AG09309 (cell line): ENCODE measurements at regions not wholly inside any gene's neighbourhood (a gene's known extent, or its start where the extent isn't known, plus 50 kb on each side); places are given as distances from the start of the nearest gene placed in this dataset.

Experiments used
- DNase-seq: peaks from one replicate; pipeline ENCODE4 v3.0.0-alpha.2; 2010; ENCODE audit warnings: low read depth
- H3K4me3 ChIP-seq: 2 replicates; pipeline ENCODE4 v1.5.1; 2011; ENCODE audit warnings: mild to moderate bottlenecking, low read depth, low read length, moderate library complexity; ENCODE audit not compliant: control insufficient read depth
- CTCF ChIP-seq: IDR thresholded peaks from 2 replicates; pipeline ENCODE4 v1.5.1; 2011; ENCODE audit warnings: mild to moderate bottlenecking, low read depth, low read length, inconsistent platforms; ENCODE audit not compliant: insufficient read depth, control insufficient read depth; ENCODE audit errors: missing control alignments

- H3K4me3 ChIP-seq = no peak overlapping the region
These were observed 604.6 kb upstream of the RGMB start for GRCh38 chr5:98168871-98169270.

DNA sequence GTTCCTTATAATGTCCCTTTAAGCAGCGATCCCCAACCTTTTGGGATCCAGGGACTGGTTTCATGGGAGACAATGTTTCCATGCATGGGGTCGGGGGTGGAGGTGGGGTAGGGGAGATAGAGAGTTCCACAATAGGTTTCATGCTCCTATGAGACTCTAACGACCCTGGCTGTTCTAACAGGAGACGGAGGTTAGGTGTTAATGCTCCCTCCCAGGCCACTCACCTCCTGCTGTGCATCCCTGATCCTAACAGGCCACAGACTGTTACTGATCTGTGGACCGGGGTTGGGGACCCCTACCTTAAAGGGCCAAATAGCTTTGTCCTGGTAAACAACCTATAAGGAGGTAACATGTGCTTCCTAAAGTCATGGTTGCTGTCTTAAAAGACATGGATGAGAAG is 602.5 kb upstream of the RGMB start:
- TF ChIP-seq CTCF = no peak
- no peak for DNase-seq
- no peak overlapping the region for H3K4me3 ChIP-seq

More at GRCh38 chr5:98168871-98169270, 604.6 kb upstream of the RGMB start:
- DNase-seq = no peak
- no peak for TF ChIP-seq CTCF

- no peak overlapping the region for H3K4me3 ChIP-seq
- no peak for TF ChIP-seq CTCF
- peak; percentile 10 for DNase-seq
These were observed 600.1 kb upstream of the RGMB start for GRCh38 chr5:98173334-98173733.

DNA sequence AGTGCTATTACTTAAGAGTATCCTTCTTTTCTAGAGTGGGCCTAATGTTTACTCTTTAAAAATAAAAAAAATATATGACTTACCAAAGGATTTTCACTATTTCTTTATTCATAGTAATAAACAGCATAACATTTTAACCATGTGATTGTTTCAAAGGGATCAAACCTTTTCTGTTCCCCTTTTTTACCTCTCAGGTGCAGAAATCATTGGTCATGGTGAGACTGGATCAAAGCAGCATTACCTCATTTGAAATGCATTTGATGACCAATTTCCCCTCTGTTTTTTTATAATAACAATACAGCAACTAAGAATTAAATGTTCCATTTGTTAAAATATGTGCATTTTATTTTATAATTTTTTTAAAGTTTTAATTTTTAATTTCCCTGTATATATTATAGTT is 598.0 kb upstream of the RGMB start:
- H3K4me3 ChIP-seq = no peak overlapping the region
- DNase-seq = no peak
- TF ChIP-seq CTCF = no peak

- DNase-seq = no peak
- H3K4me3 ChIP-seq = no peak overlapping the region
- TF ChIP-seq CTCF = no peak
These were observed 593.4 kb upstream of the RGMB start for GRCh38 chr5:98179791-98180755.

- no peak overlapping the region for H3K4me3 ChIP-seq
- TF ChIP-seq CTCF = no peak
- DNase-seq = no peak
These were observed 587.3 kb upstream of the RGMB start for GRCh38 chr5:98186128-98186527.
